ENCODE measurements at regions not wholly inside any gene's neighbourhood (a gene's known extent, or its start where the extent isn't known, plus 50 kb on each side); places are given as distances from the start of the nearest gene placed in this dataset.

GRCh38 chr13:48843630-48844380 lies 131.9 kb upstream of the FNDC3A start:
- no peaks in the 10 kb centered on the region for H3K4me1 ChIP-seq (ENCODE audit: control insufficient read depth in 1 of 2, insufficient read depth in 2 of 2, low read depth in 1 of 2, low read length in 1 of 2)
- no peaks in the 10 kb centered on the region for H3K79me2 ChIP-seq (ENCODE audit: insufficient read depth)
- H3K36me3 ChIP-seq (replicated peaks in 1 of 2; ENCODE audit: control insufficient read depth in 1 of 2, insufficient read depth in 2 of 2, low read length in 1 of 2), result no peaks in the 10 kb centered on the region
- WGBS (ENCODE audit: low lambda C conversion rate), result 87% methylated on average over 3 of the region's 3 CpGs
- no peaks in the 10 kb centered on the region for H3K9me3 ChIP-seq
- H3K9ac ChIP-seq, result no peak overlapping the region
- H3K9me2 ChIP-seq, result no peaks in the 10 kb centered on the region
- POLR2A ChIA-PET, result no interaction called here
- no peak for DNase-seq
- H2AFZ ChIP-seq (ENCODE audit: low read depth), result no peak overlapping the region
- no peak overlapping the region for H3K4me3 ChIP-seq (ENCODE audit: low read depth in 2 of 2, low read length in 1 of 2)
- TF ChIP-seq FOXJ3 (CRISPR knock-in tag; IDR thresholded peaks at IDR 0.05) (no peak), USF1 (IDR thresholded peaks at IDR 0.05; ENCODE audit: borderline replicate concordance, low read depth) (no peak), ELF1 (IDR thresholded peaks at IDR 0.05) (no peak), JUND (IDR thresholded peaks at IDR 0.05) (no peak), GABPA (IDR thresholded peaks at IDR 0.05; ENCODE audit: low read depth) (no peak), EZH2phosphoT487 (IDR thresholded peaks at IDR 0.05; ENCODE audit: borderline replicate concordance, low read depth) (no peak), RCOR1 (IDR thresholded peaks at IDR 0.05; ENCODE audit: low read length) (no peak), EP300 (IDR thresholded peaks at IDR 0.05; ENCODE audit: borderline replicate concordance in 1 of 2, low read depth in 1 of 2, low read length in 1 of 2) (no peak), ZBTB33 (IDR thresholded peaks at IDR 0.05; ENCODE audit: borderline replicate concordance, low read depth) (no peak), YY1 (IDR thresholded peaks at IDR 0.05; ENCODE audit: low read depth) (no peak), MAX (IDR thresholded peaks at IDR 0.05; ENCODE audit: low read depth) (no peak), GATA2 (CRISPR knock-in tag; IDR thresholded peaks at IDR 0.05) (no peak), MXI1 (IDR thresholded peaks at IDR 0.05; ENCODE audit: low read depth, low read length) (no peak), TCF12 (IDR thresholded peaks at IDR 0.05) (no peak), CTCF (IDR thresholded peaks at IDR 0.05) (no peak), NFIC (IDR thresholded peaks at IDR 0.05; ENCODE audit: borderline replicate concordance) (no peak), PBX3 (IDR thresholded peaks at IDR 0.05) (no peak), MEF2A (IDR thresholded peaks at IDR 0.05; ENCODE audit: borderline replicate concordance, low read depth) (no peak)
- H3K27ac ChIP-seq (ENCODE audit: low read depth in 2 of 2, low read length in 1 of 2), result no peak overlapping the region
- CTCF ChIA-PET, result interaction anchor here (1.1 kb wide), 1 partner anchor 75 kb away, joined by 3 read pairs; no protein-coding TSS in a partner anchor
- H3K27me3 ChIP-seq (ENCODE audit: insufficient read depth), result no peaks in the 10 kb centered on the region
- H3F3A ChIP-seq (replicated peaks; ENCODE audit: insufficient read depth), result no peaks in the 10 kb centered on the region
- H4K20me1 ChIP-seq (ENCODE audit: insufficient read depth), result no peaks in the 10 kb centered on the region
- H3K4me2 ChIP-seq, result no peak overlapping the region
